ENCODE measurements at regions not wholly inside any gene's neighbourhood (a gene's known extent, or its start where the extent isn't known, plus 50 kb on each side); places are given as distances from the start of the nearest gene placed in this dataset.

DNA sequence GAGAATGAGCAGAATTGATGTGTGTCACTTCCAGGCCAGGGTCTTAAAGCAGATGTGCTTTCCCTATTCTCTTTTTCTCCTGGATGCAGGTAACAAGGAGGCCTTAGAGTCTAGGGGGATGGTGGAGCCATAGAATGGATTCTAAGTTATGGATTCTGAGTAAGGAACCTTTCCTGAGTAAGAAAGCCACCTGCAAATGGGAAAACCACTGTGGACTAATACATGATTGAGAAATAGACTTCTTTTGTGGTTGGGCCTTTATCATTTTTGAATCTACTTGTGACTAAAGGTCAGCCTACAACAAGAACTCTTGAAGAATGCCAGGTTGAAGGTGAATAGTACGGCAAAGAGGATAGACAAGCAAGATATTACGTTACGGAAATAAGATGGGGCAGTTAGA lies 116.1 kb downstream of the CDC7 start:
- TF ChIP-seq POLR2A (IDR thresholded peaks at IDR 0.05) (no peak), POLR2AphosphoS5 (IDR thresholded peaks at IDR 0.05) (no peak)
